ENCODE measurements at regions not wholly inside any gene's neighbourhood (a gene's known extent, or its start where the extent isn't known, plus 50 kb on each side); places are given as distances from the start of the nearest gene placed in this dataset.

GRCh38 chr6:15042938-15043337 lies 202.9 kb upstream of the JARID2 start:
- H3K9me2 ChIP-seq (replicated peaks; ENCODE audit: control insufficient read depth, low read length): no peaks in the 10 kb centered on the region
- no peaks in the 10 kb centered on the region for H3K36me3 ChIP-seq (ENCODE audit: control insufficient read depth, low read length)
- no peak overlapping the region for H3K4me3 ChIP-seq (ENCODE audit: low read length)
- no peak overlapping the region for H3K4me2 ChIP-seq (ENCODE audit: low read length)
- H3K27me3 ChIP-seq (ENCODE audit: control insufficient read depth, low read length): peaks cover 7% of the 10 kb centered on the region; the same call in 1 of the 2 replicates
- TF ChIP-seq CTCF (IDR thresholded peaks at IDR 0.05; ENCODE audit: low read depth, low read length, poor library complexity, severe bottlenecking) (no peak), EZH2phosphoT487 (IDR thresholded peaks at IDR 0.05; ENCODE audit: borderline replicate concordance, low read length) (no peak)
- no peaks in the 10 kb centered on the region for H3K4me1 ChIP-seq (ENCODE audit: control insufficient read depth, low read length)
- no peaks in the 10 kb centered on the region for H3K79me2 ChIP-seq (ENCODE audit: control insufficient read depth, low read length)
- no peaks in the 10 kb centered on the region for H3K9me3 ChIP-seq (ENCODE audit: control insufficient read depth, insufficient read depth, low read length)
- no peaks in the 10 kb centered on the region; the same call in 1 of the 2 replicates for H4K20me1 ChIP-seq (ENCODE audit: control insufficient read depth, insufficient read depth, low read depth, low read length)
- H3F3A ChIP-seq (ENCODE audit: control insufficient read depth, insufficient read depth): no peaks in the 10 kb centered on the region
- no peak overlapping the region for H3K27ac ChIP-seq (ENCODE audit: low read depth, low read length)

- Histone ChIP-seq H3K27ac (ENCODE audit: low read depth, low read length) (no peak overlapping the region), H3K4me2 (ENCODE audit: low read length) (no peak overlapping the region), H3F3A (ENCODE audit: control insufficient read depth, insufficient read depth) (no peaks in the 10 kb centered on the region), H3K27me3 (ENCODE audit: control insufficient read depth, low read length) (peaks cover 7% of the 10 kb centered on the region; the same call in 1 of the 2 replicates), H3K36me3 (ENCODE audit: control insufficient read depth, low read length) (no peaks in the 10 kb centered on the region), H3K4me1 (ENCODE audit: control insufficient read depth, low read length) (no peaks in the 10 kb centered on the region), H4K20me1 (ENCODE audit: control insufficient read depth, insufficient read depth, low read depth, low read length) (no peaks in the 10 kb centered on the region), H3K4me3 (ENCODE audit: low read length) (no peak overlapping the region), H3K79me2 (ENCODE audit: control insufficient read depth, low read length) (no peaks in the 10 kb centered on the region), H3K9me3 (ENCODE audit: control insufficient read depth, insufficient read depth, low read length) (no peaks in the 10 kb centered on the region), H3K9me2 (replicated peaks; ENCODE audit: control insufficient read depth, low read length) (no peaks in the 10 kb centered on the region)
- TF ChIP-seq EZH2phosphoT487 (IDR thresholded peaks at IDR 0.05; ENCODE audit: borderline replicate concordance, low read length): no peak
- no peak for TF ChIP-seq CTCF (IDR thresholded peaks at IDR 0.05; ENCODE audit: low read depth, low read length, poor library complexity, severe bottlenecking)
Measured at GRCh38 chr6:15044146-15044882, 201.6 kb upstream of the JARID2 start.

- TF ChIP-seq CTCF (IDR thresholded peaks at IDR 0.05; ENCODE audit: low read depth, low read length, poor library complexity, severe bottlenecking) (no peak), EZH2phosphoT487 (IDR thresholded peaks at IDR 0.05; ENCODE audit: borderline replicate concordance, low read length) (no peak)
- Histone ChIP-seq H3K9me2 (replicated peaks; ENCODE audit: control insufficient read depth, low read length) (no peaks in the 10 kb centered on the region), H3F3A (ENCODE audit: control insufficient read depth, insufficient read depth) (no peaks in the 10 kb centered on the region), H4K20me1 (ENCODE audit: control insufficient read depth, insufficient read depth, low read depth, low read length) (no peaks in the 10 kb centered on the region), H3K36me3 (ENCODE audit: control insufficient read depth, low read length) (no peaks in the 10 kb centered on the region), H3K79me2 (ENCODE audit: control insufficient read depth, low read length) (no peaks in the 10 kb centered on the region), H3K9me3 (ENCODE audit: control insufficient read depth, insufficient read depth, low read length) (no peaks in the 10 kb centered on the region), H3K4me1 (ENCODE audit: control insufficient read depth, low read length) (no peaks in the 10 kb centered on the region), H3K4me2 (ENCODE audit: low read length) (no peak overlapping the region), H3K4me3 (ENCODE audit: low read length) (no peak overlapping the region), H3K27ac (ENCODE audit: low read depth, low read length) (no peak overlapping the region), H3K27me3 (ENCODE audit: control insufficient read depth, low read length) (peaks cover 7% of the 10 kb centered on the region; the same call in 1 of the 2 replicates)
Measured at GRCh38 chr6:15044948-15045347, 200.9 kb upstream of the JARID2 start.
